Nephron progenitor cell (in vitro differentiated cells): ENCODE measurements at regions not wholly inside any gene's neighbourhood (a gene's known extent, or its start where the extent isn't known, plus 50 kb on each side); places are given as distances from the start of the nearest gene placed in this dataset.

ENCODE experiments used
- DNase-seq: peaks from one replicate; pipeline ENCODE4 v3.0.0; 2021
- H3K27ac Mint-ChIP-seq: 2 replicates; pipeline ENCODE4 v1.8.0; 2021; ENCODE audit warnings: mild to moderate bottlenecking, moderate library complexity, mixed read lengths
- H3K27me3 Mint-ChIP-seq: 2 replicates; pipeline ENCODE4 v1.8.0; 2021; ENCODE audit warnings: mild to moderate bottlenecking, low read depth, mixed read lengths; ENCODE audit not compliant: poor library complexity
- H3K36me3 Mint-ChIP-seq: 2 replicates; pipeline ENCODE4 v1.8.0; 2021; ENCODE audit warnings: low read depth, mixed read lengths
- H3K4me1 Mint-ChIP-seq: 2 replicates; pipeline ENCODE4 v1.8.0; 2021; ENCODE audit warnings: mixed read lengths
- H3K4me3 Mint-ChIP-seq: 2 replicates; pipeline ENCODE4 v1.8.0; 2021; ENCODE audit warnings: mild to moderate bottlenecking, moderate library complexity, mixed read lengths
- H3K9me3 Mint-ChIP-seq: 2 replicates; pipeline ENCODE4 v1.8.0; 2021; ENCODE audit warnings: mild to moderate bottlenecking, moderate library complexity, mixed read lengths
- TF ChIP-seq, protein P1 (sequence below): fragments of 200-600 bp; sonication (generic); IDR thresholded peaks from 2 replicates; pipeline ENCODE4 v1.5.0; 2021; ENCODE audit warnings: antibody characterized with exemption

DNA sequence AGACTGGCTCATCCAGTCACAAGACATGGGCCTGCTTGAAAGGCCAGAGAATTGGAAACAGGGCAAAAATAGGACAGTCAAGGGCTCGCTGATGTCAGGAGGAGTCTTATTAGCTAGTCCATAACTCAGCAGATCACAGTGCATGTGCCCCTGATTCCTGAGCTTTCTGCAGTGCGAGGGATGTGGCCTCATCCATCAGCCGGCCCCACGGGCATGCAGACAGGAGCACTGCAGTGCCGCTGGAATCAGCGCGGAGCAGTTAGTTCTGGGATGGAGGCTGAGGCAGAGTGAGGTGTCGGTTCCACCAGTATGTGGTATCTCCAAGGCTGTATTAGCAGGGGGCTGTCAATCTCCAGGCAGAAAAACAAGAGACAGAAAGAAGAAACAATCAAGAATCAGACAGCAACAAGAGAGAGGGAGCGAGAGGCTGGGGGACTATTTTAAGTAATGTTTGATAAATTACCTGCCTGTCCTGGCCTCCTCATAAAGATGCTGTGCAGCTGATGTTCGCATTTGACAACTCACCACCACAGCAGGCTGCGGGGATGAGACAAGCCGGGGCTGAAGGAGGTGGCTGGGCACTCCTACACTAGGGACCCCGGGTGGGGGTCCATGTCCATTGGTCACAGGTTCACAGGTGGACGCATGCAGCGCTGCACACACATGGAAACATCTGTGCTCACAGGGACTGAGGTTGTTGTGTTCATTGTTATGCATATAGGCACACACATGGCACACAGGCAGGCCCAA lies 167.2 kb downstream of the TRIM29 start:
- peaks cover 5% of the 10 kb centered on the region for H3K9me3 Mint-ChIP-seq
- H3K4me1 Mint-ChIP-seq, result peaks cover 29% of the 10 kb centered on the region
- no peak overlapping the region for H3K4me3 Mint-ChIP-seq
- no peaks in the 10 kb centered on the region for H3K36me3 Mint-ChIP-seq
- TF ChIP-seq, protein P1, sequence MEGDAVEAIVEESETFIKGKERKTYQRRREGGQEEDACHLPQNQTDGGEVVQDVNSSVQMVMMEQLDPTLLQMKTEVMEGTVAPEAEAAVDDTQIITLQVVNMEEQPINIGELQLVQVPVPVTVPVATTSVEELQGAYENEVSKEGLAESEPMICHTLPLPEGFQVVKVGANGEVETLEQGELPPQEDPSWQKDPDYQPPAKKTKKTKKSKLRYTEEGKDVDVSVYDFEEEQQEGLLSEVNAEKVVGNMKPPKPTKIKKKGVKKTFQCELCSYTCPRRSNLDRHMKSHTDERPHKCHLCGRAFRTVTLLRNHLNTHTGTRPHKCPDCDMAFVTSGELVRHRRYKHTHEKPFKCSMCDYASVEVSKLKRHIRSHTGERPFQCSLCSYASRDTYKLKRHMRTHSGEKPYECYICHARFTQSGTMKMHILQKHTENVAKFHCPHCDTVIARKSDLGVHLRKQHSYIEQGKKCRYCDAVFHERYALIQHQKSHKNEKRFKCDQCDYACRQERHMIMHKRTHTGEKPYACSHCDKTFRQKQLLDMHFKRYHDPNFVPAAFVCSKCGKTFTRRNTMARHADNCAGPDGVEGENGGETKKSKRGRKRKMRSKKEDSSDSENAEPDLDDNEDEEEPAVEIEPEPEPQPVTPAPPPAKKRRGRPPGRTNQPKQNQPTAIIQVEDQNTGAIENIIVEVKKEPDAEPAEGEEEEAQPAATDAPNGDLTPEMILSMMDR, result no peak
- H3K27me3 Mint-ChIP-seq, result peaks cover 19% of the 10 kb centered on the region
- H3K27ac Mint-ChIP-seq, result no peak overlapping the region
- DNase-seq, result peak; percentile 38

DNA sequence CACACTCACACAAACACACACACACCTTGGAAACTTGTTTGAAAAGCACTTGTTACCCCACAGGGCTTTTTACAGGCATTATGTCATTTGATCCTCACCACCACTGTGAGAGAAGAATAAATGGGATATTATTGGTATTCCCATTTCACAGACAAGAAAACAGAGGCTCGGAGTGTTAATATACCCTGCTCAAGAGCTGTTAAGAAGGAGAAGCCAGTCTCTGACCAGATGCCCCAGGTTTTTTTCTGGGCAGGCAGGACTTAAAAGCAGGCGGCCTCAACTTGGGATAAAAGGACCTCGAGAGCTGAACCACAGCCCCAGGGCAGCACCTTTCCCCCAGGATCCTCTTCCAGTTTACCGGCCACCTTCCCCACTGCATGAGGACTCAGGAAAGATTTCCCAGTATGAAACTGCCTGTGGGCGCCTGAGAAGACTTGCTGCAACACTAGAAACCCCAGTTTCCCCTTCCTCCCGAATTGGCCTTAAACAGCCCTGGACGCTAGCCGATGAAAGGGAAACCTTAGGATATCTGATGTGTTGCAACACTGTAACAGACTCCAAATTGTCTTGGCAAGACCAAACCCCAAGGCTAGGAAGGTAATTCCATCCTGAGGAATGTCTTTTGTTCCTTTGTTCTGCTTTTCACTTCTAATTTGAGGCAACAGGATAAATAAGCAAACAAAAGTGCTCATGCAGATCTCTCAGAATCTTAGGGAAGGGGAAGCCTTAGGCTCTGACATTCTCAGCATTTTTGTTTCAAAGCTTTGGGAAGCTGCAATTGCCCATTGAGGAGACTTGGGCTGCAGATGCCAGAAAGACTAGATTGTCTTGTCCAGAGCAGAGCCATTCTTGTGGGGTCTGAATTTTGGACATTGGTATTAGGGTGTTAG lies 173.5 kb downstream of the TRIM29 start:
- DNase-seq, result no peak
- TF ChIP-seq, protein P1, result no peak
- Mint-ChIP-seq H3K4me3 (no peak overlapping the region), H3K4me1 (no peaks in the 10 kb centered on the region), H3K36me3 (no peaks in the 10 kb centered on the region), H3K27ac (no peak overlapping the region), H3K9me3 (no peaks in the 10 kb centered on the region), H3K27me3 (peaks cover 14% of the 10 kb centered on the region)

GRCh38 chr11:119957951-119958350 lies 180.0 kb downstream of the TRIM29 start:
- H3K27ac Mint-ChIP-seq, result no peak overlapping the region
- H3K27me3 Mint-ChIP-seq, result no peaks in the 10 kb centered on the region
- TF ChIP-seq, protein P1, result no peak
- no peaks in the 10 kb centered on the region for H3K4me1 Mint-ChIP-seq
- no peak overlapping the region for H3K4me3 Mint-ChIP-seq
- H3K36me3 Mint-ChIP-seq, result no peaks in the 10 kb centered on the region
- H3K9me3 Mint-ChIP-seq, result no peaks in the 10 kb centered on the region
- no peak for DNase-seq

DNA sequence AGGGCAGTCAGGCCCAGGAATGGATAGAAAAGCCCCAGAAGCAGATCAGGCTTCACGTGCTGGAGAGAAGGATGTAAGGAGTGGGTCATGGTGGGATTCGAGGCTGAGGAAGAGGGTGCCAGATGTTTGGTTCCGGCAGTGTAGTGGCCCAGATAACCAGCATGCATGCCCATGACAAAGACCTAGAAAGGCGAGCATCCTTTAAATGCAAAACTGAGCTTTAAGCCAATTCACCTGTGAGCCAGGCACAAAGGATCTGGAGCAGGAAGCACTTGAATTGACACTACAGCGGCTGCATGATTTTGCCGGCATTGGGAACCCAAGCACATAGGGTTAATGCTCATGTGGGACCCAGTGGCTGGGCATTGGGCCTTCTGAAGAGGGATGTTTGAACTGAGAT lies 185.5 kb downstream of the TRIM29 start:
- Mint-ChIP-seq H3K27me3 (peaks cover 15% of the 10 kb centered on the region), H3K27ac (no peak overlapping the region), H3K9me3 (no peaks in the 10 kb centered on the region), H3K36me3 (no peaks in the 10 kb centered on the region), H3K4me3 (no peak overlapping the region), H3K4me1 (no peaks in the 10 kb centered on the region)
- DNase-seq, result no peak
- TF ChIP-seq, protein P1, result no peak

GRCh38 chr11:119943298-119943655 lies 194.6 kb downstream of the TRIM29 start:
- H3K36me3 Mint-ChIP-seq, result no peaks in the 10 kb centered on the region
- peaks cover 30% of the 10 kb centered on the region for H3K4me1 Mint-ChIP-seq
- H3K4me3 Mint-ChIP-seq, result no peak overlapping the region
- TF ChIP-seq, protein P1, result no peak
- peaks cover 43% of the 10 kb centered on the region for H3K27me3 Mint-ChIP-seq
- H3K27ac Mint-ChIP-seq, result no peak overlapping the region
- no peak for DNase-seq
- H3K9me3 Mint-ChIP-seq, result no peaks in the 10 kb centered on the region
